HG03066 (cell line): ENCODE measurements at regions not wholly inside any gene's neighbourhood (a gene's known extent, or its start where the extent isn't known, plus 50 kb on each side); places are given as distances from the start of the nearest gene placed in this dataset.
"Not testable (repeated sequence)": the region's sequence is repeated elsewhere in the genome, so short reads cannot be mapped to it uniquely, and the experiment has no call there.

Experiments used
- ATAC-seq: cut with Tn5 transposase; IDR thresholded peaks from one replicate; pipeline ENCODE4 v1.9.1; 2021; ENCODE audit warnings: low read depth; ENCODE audit not compliant: unreplicated experiment

GRCh38 chr13:31514932-31515331 lies 224.4 kb upstream of the RXFP2 start:
- ATAC-seq: no peak

- no peak for ATAC-seq
These were observed 223.9 kb upstream of the RXFP2 start for GRCh38 chr13:31515427-31515826.

GRCh38 chr13:31517599-31517998 lies 221.7 kb upstream of the RXFP2 start:
- no peak for ATAC-seq

- no peak for ATAC-seq
These were observed 220.7 kb upstream of the RXFP2 start for GRCh38 chr13:31518645-31519044.

- ATAC-seq: no peak
These were observed 217.9 kb upstream of the RXFP2 start for GRCh38 chr13:31521435-31521834.

GRCh38 chr13:31522396-31522795 lies 216.9 kb upstream of the RXFP2 start:
- ATAC-seq: no peak

- ATAC-seq: no peak
These were observed 211.2 kb upstream of the RXFP2 start for GRCh38 chr13:31528176-31528575.

GRCh38 chr13:31528758-31529157 lies 210.6 kb upstream of the RXFP2 start:
- no peak for ATAC-seq

- ATAC-seq: no peak
These were observed 208.4 kb upstream of the RXFP2 start for GRCh38 chr13:31530922-31531321.

- ATAC-seq: no peak
These were observed 202.3 kb upstream of the RXFP2 start for GRCh38 chr13:31537052-31537451.

GRCh38 chr13:31538067-31539042 lies 201.0 kb upstream of the RXFP2 start:
- no peak for ATAC-seq

GRCh38 chr13:31540281-31540680 lies 199.0 kb upstream of the RXFP2 start:
- ATAC-seq: no peak

- ATAC-seq: no peak
These were observed 196.1 kb upstream of the RXFP2 start for GRCh38 chr13:31543190-31543589.

- no peak for ATAC-seq
These were observed 193.7 kb upstream of the RXFP2 start for GRCh38 chr13:31545616-31546015.

GRCh38 chr13:31556376-31556775 lies 182.9 kb upstream of the RXFP2 start:
- ATAC-seq: no peak

- not testable (repeated sequence) for ATAC-seq
These were observed 155.1 kb upstream of the RXFP2 start for GRCh38 chr13:31584221-31584620.

GRCh38 chr13:31587698-31588266 lies 151.5 kb upstream of the RXFP2 start:
- no peak for ATAC-seq

- no peak for ATAC-seq
These were observed 151.0 kb upstream of the RXFP2 start for GRCh38 chr13:31588316-31588715.

- no peak for ATAC-seq
These were observed 150.4 kb upstream of the RXFP2 start for GRCh38 chr13:31588893-31589292.

- ATAC-seq: no peak
These were observed 147.6 kb upstream of the RXFP2 start for GRCh38 chr13:31591642-31592233.

GRCh38 chr13:31594056-31594455 lies 145.3 kb upstream of the RXFP2 start:
- no peak for ATAC-seq

- ATAC-seq: no peak
These were observed 143.8 kb upstream of the RXFP2 start for GRCh38 chr13:31595563-31595962.
